C4-2B (cell line): ENCODE measurements at regions not wholly inside any gene's neighbourhood (a gene's known extent, or its start where the extent isn't known, plus 50 kb on each side); places are given as distances from the start of the nearest gene placed in this dataset.

Experiments used
- ZFX ChIP-seq: fragments of 450-650 bp; IDR thresholded peaks from 2 replicates; pipeline ENCODE4 v1.6.1; 2017
- TF ChIP-seq, protein P1 (sequence below): fragments of 450-650 bp; conservative IDR thresholded peaks from 2 replicates; pipeline ENCODE4 v1.5.1; 2017; ENCODE audit warnings: mild to moderate bottlenecking

DNA sequence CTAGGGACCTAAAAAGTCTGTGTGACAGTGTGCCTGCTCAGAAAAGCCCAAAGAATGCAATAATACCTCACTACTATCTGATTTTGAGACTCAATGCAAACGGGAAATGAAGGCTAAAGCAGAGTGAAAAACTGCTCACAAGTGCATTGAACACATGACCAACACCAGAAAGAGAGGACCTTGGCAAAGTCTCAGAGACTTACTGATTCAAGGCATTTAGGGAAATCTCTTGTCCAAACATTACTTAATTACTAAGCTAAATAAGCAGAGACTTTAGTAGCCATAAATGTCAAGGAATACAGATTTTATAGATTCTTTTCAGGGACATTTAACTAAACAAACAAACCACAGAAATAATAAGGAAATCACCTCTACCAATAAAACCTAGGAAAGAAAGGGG is 916.0 kb downstream of the FSTL5 start:
- TF ChIP-seq, protein P1, sequence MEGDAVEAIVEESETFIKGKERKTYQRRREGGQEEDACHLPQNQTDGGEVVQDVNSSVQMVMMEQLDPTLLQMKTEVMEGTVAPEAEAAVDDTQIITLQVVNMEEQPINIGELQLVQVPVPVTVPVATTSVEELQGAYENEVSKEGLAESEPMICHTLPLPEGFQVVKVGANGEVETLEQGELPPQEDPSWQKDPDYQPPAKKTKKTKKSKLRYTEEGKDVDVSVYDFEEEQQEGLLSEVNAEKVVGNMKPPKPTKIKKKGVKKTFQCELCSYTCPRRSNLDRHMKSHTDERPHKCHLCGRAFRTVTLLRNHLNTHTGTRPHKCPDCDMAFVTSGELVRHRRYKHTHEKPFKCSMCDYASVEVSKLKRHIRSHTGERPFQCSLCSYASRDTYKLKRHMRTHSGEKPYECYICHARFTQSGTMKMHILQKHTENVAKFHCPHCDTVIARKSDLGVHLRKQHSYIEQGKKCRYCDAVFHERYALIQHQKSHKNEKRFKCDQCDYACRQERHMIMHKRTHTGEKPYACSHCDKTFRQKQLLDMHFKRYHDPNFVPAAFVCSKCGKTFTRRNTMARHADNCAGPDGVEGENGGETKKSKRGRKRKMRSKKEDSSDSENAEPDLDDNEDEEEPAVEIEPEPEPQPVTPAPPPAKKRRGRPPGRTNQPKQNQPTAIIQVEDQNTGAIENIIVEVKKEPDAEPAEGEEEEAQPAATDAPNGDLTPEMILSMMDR, result no peak
- TF ChIP-seq ZFX, result no peak
